ENCODE measurements at regions not wholly inside any gene's neighbourhood (a gene's known extent, or its start where the extent isn't known, plus 50 kb on each side); places are given as distances from the start of the nearest gene placed in this dataset.
"Not testable (repeated sequence)": the region's sequence is repeated elsewhere in the genome, so short reads cannot be mapped to it uniquely, and the experiment has no call there.

- TF ChIP-seq, protein P1, sequence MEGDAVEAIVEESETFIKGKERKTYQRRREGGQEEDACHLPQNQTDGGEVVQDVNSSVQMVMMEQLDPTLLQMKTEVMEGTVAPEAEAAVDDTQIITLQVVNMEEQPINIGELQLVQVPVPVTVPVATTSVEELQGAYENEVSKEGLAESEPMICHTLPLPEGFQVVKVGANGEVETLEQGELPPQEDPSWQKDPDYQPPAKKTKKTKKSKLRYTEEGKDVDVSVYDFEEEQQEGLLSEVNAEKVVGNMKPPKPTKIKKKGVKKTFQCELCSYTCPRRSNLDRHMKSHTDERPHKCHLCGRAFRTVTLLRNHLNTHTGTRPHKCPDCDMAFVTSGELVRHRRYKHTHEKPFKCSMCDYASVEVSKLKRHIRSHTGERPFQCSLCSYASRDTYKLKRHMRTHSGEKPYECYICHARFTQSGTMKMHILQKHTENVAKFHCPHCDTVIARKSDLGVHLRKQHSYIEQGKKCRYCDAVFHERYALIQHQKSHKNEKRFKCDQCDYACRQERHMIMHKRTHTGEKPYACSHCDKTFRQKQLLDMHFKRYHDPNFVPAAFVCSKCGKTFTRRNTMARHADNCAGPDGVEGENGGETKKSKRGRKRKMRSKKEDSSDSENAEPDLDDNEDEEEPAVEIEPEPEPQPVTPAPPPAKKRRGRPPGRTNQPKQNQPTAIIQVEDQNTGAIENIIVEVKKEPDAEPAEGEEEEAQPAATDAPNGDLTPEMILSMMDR (IDR thresholded peaks at IDR 0.05; ENCODE audit: insufficient read depth, low read length, poor library complexity, severe bottlenecking) = no peak
- H3K27me3 ChIP-seq (replicated peaks; ENCODE audit: control insufficient read depth, insufficient read depth, low read length) = no peaks in the 10 kb centered on the region
- DNase-seq (ENCODE audit: extremely low read depth, insufficient read length) = no peak
Observed at GRCh38 chr4:63106600-63106999, 1302.7 kb downstream of the TECRL start.

GRCh38 chr4:63105839-63106238, 1303.4 kb downstream of the TECRL start:
- no peak overlapping the region for H3K4me3 ChIP-seq (replicated peaks; ENCODE audit: low read depth, low read length)
- H3K27me3 ChIP-seq (replicated peaks; ENCODE audit: control insufficient read depth, insufficient read depth, low read length) = no peaks in the 10 kb centered on the region
- no peak for DNase-seq (ENCODE audit: extremely low read depth, insufficient read length)
- TF ChIP-seq, protein P1 (IDR thresholded peaks at IDR 0.05; ENCODE audit: insufficient read depth, low read length, poor library complexity, severe bottlenecking) = no peak
- H3K36me3 ChIP-seq (ENCODE audit: control insufficient read depth, insufficient read depth, low read length) = no peaks in the 10 kb centered on the region

More at GRCh38 chr4:63106600-63106999, 1302.7 kb downstream of the TECRL start:
- no peak overlapping the region for H3K4me3 ChIP-seq (replicated peaks; ENCODE audit: low read depth, low read length)
- H3K36me3 ChIP-seq (ENCODE audit: control insufficient read depth, insufficient read depth, low read length) = no peaks in the 10 kb centered on the region

DNA sequence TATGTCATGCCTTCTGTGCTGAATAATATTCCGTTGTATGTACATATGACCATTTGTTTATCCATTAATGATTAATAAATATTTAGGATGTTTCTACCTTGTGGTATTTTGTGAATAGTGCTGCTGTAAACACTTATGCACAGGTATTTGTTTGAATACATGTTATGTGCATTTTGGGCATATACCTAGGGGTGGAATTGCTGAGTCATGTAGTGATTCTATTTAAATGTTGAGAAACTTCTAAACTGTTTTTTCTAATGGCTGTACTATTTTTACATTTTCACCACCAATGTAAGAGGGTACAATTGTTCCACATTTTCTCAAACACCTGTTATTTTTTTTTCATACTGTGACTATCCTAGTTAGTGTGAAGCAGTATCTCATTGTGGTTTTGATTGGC, 1318.6 kb downstream of the TECRL start:
- DNase-seq (ENCODE audit: extremely low read depth, insufficient read length) = no peak
- no peak overlapping the region for H3K4me3 ChIP-seq (replicated peaks; ENCODE audit: low read depth, low read length)
- no peaks in the 10 kb centered on the region for H3K36me3 ChIP-seq (ENCODE audit: control insufficient read depth, insufficient read depth, low read length)
- H3K27me3 ChIP-seq (replicated peaks; ENCODE audit: control insufficient read depth, insufficient read depth, low read length) = no peaks in the 10 kb centered on the region
- TF ChIP-seq, protein P1 (IDR thresholded peaks at IDR 0.05; ENCODE audit: insufficient read depth, low read length, poor library complexity, severe bottlenecking) = no peak

DNA sequence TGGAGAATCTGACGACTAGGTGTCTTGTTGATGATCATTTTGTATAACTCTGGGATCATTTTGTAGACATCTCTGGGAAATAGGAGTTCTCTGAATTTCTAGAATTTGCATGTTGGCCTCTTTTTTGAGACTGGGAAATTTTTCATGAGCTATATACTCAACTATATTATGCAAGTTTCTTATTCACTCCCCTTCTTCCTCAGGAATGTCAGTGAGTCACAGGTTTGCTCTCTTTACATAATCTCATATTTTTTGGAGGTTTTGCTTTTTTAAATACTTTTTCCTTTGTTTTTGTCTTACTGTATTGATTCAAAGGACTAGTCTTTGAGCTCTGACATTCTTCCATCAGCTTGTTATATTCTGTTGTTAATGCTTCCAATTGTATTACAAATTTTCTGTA, 1324.2 kb downstream of the TECRL start:
- DNase-seq (ENCODE audit: extremely low read depth, insufficient read length) = no peak
- Histone ChIP-seq H3K27me3 (replicated peaks; ENCODE audit: control insufficient read depth, insufficient read depth, low read length) (no peaks in the 10 kb centered on the region), H3K36me3 (ENCODE audit: control insufficient read depth, insufficient read depth, low read length) (no peaks in the 10 kb centered on the region), H3K4me3 (replicated peaks; ENCODE audit: low read depth, low read length) (no peak overlapping the region)
- TF ChIP-seq, protein P1 (IDR thresholded peaks at IDR 0.05; ENCODE audit: insufficient read depth, low read length, poor library complexity, severe bottlenecking) = no peak

DNA sequence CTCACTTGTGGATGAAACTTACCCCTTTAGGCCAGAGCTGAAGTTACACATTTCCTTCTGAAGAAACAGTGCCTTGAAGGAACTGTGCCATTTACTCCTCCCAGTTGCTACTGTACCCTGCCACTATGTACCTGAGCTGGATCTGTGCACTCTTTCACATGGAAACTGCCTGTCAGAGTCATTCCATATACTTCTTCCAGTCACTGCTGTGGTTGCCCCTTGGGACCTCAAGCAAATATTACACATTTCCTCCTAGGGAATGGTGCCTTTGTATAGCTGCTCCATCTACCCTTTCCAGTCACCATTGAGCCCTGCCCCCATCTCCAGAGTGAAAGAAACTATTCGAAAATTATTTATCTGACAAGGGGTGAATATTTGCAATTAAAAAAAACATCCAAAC, 1328.3 kb downstream of the TECRL start:
- Histone ChIP-seq H3K36me3 (ENCODE audit: control insufficient read depth, insufficient read depth, low read length) (no peaks in the 10 kb centered on the region), H3K4me3 (replicated peaks; ENCODE audit: low read depth, low read length) (no peak overlapping the region), H3K27me3 (replicated peaks; ENCODE audit: control insufficient read depth, insufficient read depth, low read length) (no peaks in the 10 kb centered on the region)
- no peak for DNase-seq (ENCODE audit: extremely low read depth, insufficient read length)
- TF ChIP-seq, protein P1 (IDR thresholded peaks at IDR 0.05; ENCODE audit: insufficient read depth, low read length, poor library complexity, severe bottlenecking) = no peak

DNA sequence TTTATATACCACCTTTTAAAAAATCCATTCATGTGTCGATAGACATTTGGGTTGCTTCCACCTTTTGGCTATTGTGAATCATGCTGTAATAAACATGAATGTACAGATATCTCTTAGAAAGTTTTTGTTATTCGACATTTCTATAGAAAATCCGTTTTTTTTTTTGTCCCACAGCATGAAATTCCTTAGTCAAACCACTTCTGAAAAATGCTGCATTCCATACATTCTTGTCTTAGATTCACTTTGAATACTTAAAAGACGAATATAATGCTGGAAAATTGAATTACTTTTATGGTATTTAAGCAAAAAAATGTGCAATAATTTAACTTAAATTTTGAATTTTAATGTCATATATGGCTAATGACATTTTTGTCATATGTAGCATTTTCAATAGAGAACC, 1345.5 kb downstream of the TECRL start:
- no peaks in the 10 kb centered on the region for H3K36me3 ChIP-seq (ENCODE audit: control insufficient read depth, insufficient read depth, low read length)
- no peaks in the 10 kb centered on the region for H3K27me3 ChIP-seq (replicated peaks; ENCODE audit: control insufficient read depth, insufficient read depth, low read length)
- TF ChIP-seq, protein P1 (IDR thresholded peaks at IDR 0.05; ENCODE audit: insufficient read depth, low read length, poor library complexity, severe bottlenecking) = no peak
- DNase-seq (ENCODE audit: extremely low read depth, insufficient read length) = no peak
- H3K4me3 ChIP-seq (replicated peaks; ENCODE audit: low read depth, low read length) = no peak overlapping the region

- not testable (repeated sequence) for H3K36me3 ChIP-seq (ENCODE audit: control insufficient read depth, insufficient read depth, low read length); H3K27me3 ChIP-seq (replicated peaks; ENCODE audit: control insufficient read depth, insufficient read depth, low read length); H3K4me3 ChIP-seq (replicated peaks; ENCODE audit: low read depth, low read length); DNase-seq (ENCODE audit: extremely low read depth, insufficient read length)
Observed at GRCh38 chr4:63062891-63063290, 1346.4 kb downstream of the TECRL start.

All from GM06990 (cell line).